ENCODE measurements at regions not wholly inside any gene's neighbourhood (a gene's known extent, or its start where the extent isn't known, plus 50 kb on each side); places are given as distances from the start of the nearest gene placed in this dataset.

DNA sequence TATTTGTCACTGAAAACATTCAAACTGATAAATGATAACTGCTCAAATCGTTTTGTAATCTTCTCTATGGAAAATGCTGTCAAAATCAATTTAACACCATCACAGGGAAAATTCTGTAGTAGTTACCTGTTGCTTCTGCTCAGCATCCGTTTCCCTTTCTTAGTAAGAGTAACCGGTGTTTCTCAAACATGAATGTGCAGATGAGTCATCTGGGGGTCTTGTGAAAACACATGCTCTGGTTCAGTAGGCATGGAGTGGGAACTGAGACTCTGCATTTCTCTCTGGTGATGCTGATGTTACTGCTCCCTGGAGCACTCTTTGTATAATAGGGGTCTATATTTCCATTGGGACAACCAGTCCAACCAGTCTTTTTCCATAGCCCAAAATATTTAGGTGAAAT is 145.1 kb downstream of the SEMA6D start:
- TF ChIP-seq, protein P1, sequence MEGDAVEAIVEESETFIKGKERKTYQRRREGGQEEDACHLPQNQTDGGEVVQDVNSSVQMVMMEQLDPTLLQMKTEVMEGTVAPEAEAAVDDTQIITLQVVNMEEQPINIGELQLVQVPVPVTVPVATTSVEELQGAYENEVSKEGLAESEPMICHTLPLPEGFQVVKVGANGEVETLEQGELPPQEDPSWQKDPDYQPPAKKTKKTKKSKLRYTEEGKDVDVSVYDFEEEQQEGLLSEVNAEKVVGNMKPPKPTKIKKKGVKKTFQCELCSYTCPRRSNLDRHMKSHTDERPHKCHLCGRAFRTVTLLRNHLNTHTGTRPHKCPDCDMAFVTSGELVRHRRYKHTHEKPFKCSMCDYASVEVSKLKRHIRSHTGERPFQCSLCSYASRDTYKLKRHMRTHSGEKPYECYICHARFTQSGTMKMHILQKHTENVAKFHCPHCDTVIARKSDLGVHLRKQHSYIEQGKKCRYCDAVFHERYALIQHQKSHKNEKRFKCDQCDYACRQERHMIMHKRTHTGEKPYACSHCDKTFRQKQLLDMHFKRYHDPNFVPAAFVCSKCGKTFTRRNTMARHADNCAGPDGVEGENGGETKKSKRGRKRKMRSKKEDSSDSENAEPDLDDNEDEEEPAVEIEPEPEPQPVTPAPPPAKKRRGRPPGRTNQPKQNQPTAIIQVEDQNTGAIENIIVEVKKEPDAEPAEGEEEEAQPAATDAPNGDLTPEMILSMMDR (IDR thresholded peaks at IDR 0.05; ENCODE audit: poor library complexity) = no peak
- TF ChIP-seq EZH2phosphoT487 (IDR thresholded peaks at IDR 0.05; ENCODE audit: low read depth, severe bottlenecking, unreplicated experiment) (no peak), EZH2 (IDR thresholded peaks at IDR 0.05; ENCODE audit: borderline replicate concordance) (no peak)
